ENCODE measurements at regions not wholly inside any gene's neighbourhood (a gene's known extent, or its start where the extent isn't known, plus 50 kb on each side); places are given as distances from the start of the nearest gene placed in this dataset.

GRCh38 chr14:58887931-58888330 is 250.2 kb downstream of the DACT1 start:
- no peak for DNase-seq (ENCODE audit: low read depth)

- DNase-seq (ENCODE audit: low read depth), result peak; percentile 98
Observed at GRCh38 chr14:58898655-58899316, 261.0 kb downstream of the DACT1 start.

GRCh38 chr14:58899317-58899713 is 261.6 kb downstream of the DACT1 start:
- DNase-seq (ENCODE audit: low read depth), result peak; percentile 90

- DNase-seq (ENCODE audit: low read depth), result peak; percentile 41
Observed at GRCh38 chr14:58901826-58902225, 264.1 kb downstream of the DACT1 start.

- DNase-seq (ENCODE audit: low read depth), result peak; percentile 86
Observed at GRCh38 chr14:58904776-58905175, 267.0 kb downstream of the DACT1 start.

- peak; percentile 71 for DNase-seq (ENCODE audit: low read depth)
Observed at GRCh38 chr14:58907803-58908202, 270.0 kb downstream of the DACT1 start.

- DNase-seq (ENCODE audit: low read depth), result no peak
Observed at GRCh38 chr14:58912287-58912686, 274.5 kb downstream of the DACT1 start.

- no peak for DNase-seq (ENCODE audit: low read depth)
Observed at GRCh38 chr14:58912799-58913432, 275.2 kb downstream of the DACT1 start.

GRCh38 chr14:58914279-58914855 is 274.1 kb upstream of the DAAM1 start:
- DNase-seq (ENCODE audit: low read depth), result no peak

GRCh38 chr14:58915646-58916045 is 272.8 kb upstream of the DAAM1 start:
- no peak for DNase-seq (ENCODE audit: low read depth)

GRCh38 chr14:58918066-58918738 is 270.3 kb upstream of the DAAM1 start:
- peak; percentile 69 for DNase-seq (ENCODE audit: low read depth)

- DNase-seq (ENCODE audit: low read depth), result peak; percentile 27
Observed at GRCh38 chr14:58919217-58919616, 269.2 kb upstream of the DAAM1 start.

GRCh38 chr14:58920230-58920629 is 268.2 kb upstream of the DAAM1 start:
- DNase-seq (ENCODE audit: low read depth), result no peak

- peak; percentile 73 for DNase-seq (ENCODE audit: low read depth)
Observed at GRCh38 chr14:58922201-58922940, 266.1 kb upstream of the DAAM1 start.

- no peak for DNase-seq (ENCODE audit: low read depth)
Observed at GRCh38 chr14:58923751-58924405, 264.6 kb upstream of the DAAM1 start.

GRCh38 chr14:58941629-58942028 is 246.8 kb upstream of the DAAM1 start:
- peak; percentile 85 for DNase-seq (ENCODE audit: low read depth)

GRCh38 chr14:58942516-58942915 is 246.0 kb upstream of the DAAM1 start:
- DNase-seq (ENCODE audit: low read depth), result peak; percentile 81

- DNase-seq (ENCODE audit: low read depth), result no peak
Observed at GRCh38 chr14:58944343-58944967, 244.0 kb upstream of the DAAM1 start.

- peak; percentile 39 for DNase-seq (ENCODE audit: low read depth)
Observed at GRCh38 chr14:58944968-58945356, 243.5 kb upstream of the DAAM1 start.

GRCh38 chr14:58946431-58946830 is 242.0 kb upstream of the DAAM1 start:
- no peak for DNase-seq (ENCODE audit: low read depth)

- peak; percentile 6 for DNase-seq (ENCODE audit: low read depth)
Observed at GRCh38 chr14:58947156-58947555, 241.3 kb upstream of the DAAM1 start.

All from EH (cell line).